CD4-positive, alpha-beta T cell treated with Interleukin-12 subunit alpha and Interleukin-12 subunit beta, for 1 hour (primary cell): ENCODE measurements at regions not wholly inside any gene's neighbourhood (a gene's known extent, or its start where the extent isn't known, plus 50 kb on each side); places are given as distances from the start of the nearest gene placed in this dataset.
"Not testable (repeated sequence)": the region's sequence is repeated elsewhere in the genome, so short reads cannot be mapped to it uniquely, and the experiment has no call there.

Source experiments
- DNase-seq: peaks from one replicate; pipeline ENCODE4 v3.0.0-alpha.2; 2020

DNA sequence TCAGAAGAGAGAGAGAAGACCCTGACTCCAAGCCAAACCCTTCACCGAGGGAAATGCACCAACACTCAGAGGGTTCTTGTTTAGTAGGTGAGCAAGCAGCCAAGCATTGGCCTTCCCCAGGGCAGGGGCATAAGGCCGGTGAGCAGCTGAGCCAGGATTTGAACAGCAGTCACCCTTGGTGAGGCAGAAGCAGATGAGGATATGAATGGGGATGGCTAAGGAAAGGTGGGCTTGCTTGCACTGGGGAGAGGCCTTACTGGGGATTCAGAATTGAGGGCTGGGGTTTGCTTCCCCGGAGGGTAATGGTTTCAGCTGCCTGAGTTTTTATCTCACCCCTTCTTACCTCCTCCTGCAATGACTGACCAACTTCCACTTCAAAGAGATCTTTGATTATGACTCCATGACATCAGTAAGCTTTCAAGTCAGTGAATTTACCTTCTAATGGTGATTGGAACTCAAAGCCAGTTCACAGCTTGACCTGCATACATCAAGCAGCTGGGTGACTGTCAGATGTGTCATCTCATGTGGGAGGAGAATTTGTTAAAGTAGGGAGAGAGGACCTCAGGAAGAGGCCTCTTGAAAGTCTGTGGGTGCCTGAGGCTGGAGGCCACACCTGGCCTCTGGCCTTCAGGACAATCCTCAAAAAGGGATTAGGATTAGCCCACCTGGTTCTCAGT lies 114.5 kb upstream of the PLGLB2 start:
- not testable (repeated sequence) for DNase-seq

DNA sequence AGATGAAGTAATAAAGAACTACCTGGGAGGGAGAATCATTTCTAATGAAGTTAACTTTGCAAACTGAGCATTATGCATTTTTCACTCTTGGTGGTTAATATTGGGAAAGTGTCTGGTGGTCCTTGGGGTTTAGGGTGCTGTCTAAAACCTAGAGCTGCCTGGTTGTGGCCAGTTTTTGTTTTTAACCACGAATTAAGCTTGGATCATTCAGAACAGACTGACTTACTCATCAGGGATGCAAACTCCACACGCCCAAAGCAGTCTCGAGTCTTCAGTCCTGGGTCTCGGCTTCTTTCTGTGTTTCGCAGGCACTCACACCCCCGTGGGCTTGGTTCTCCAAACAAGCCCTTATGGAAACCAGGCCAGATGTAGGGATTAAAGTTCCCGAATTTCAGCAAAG lies 113.8 kb upstream of the PLGLB2 start:
- DNase-seq, result not testable (repeated sequence)

DNA sequence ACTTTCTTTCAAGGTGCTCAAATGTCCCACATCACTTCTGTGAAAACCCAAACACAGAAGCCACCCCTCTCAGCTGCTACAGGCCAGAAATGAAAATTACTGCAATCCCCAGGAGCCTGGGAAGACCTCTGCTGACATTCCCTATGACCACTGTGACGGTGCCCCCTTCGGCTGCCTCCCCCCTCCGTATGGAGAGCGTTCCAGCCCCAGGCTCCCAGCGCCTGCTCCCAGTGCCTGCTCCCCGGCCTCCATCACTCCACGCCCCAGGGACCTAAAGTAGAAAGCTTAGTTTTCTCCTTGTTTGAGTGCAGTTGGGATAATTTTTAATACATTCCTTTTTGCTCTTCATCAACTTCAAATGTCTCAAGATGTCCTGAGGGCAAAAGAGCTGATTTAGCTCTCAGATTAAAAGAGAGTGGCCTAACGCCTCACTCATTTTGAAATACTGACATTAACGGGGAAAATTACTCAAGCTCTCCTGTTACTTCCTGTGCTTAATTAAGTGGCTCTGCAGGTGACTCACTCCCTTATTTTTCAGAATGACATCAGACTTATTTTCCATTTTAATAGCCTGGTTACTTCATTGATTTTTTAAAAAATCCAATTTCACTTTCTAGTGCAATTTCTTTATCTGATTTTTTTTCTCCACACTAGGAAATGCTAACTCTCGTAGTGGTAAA lies 112.8 kb upstream of the PLGLB2 start:
- DNase-seq, result not testable (repeated sequence)

DNA sequence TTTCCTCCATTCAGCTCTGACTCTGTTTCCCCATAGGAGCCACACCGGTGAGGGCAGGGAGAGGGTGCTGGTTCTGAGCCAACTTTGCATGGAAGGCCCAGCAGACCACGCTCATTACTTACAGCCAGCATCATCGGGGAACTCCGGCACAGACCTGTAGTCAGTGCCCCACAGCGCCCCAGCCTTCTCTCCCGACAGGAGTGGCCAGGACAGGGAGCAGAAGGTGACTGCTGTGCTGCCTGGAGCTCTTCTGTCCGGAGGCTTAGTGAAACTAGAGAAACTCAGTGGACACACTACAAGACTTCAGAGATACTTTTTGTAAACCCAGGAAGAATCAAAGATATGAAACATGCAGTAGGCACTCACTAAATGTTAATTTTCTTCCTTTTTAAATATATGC lies 111.6 kb upstream of the PLGLB2 start:
- not testable (repeated sequence) for DNase-seq

DNA sequence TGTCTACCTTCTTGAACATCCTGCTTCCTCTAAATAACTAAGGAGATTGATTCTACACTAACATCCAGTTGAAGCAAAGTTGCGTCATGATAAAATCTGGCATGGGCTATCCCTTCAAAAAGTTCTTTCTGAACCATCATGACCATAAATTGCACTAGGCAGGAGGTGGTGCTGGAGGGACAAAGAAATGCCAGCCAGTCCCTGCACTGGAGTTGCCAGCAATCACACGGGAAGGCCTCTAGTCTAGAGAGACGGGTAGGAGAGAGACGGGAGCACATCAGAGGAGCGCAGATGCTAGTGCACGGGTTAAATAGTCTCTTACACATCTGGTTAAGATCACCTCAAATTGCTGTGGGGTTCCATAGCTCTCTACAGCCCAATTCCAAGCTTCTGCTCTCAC lies 111.2 kb upstream of the PLGLB2 start:
- not testable (repeated sequence) for DNase-seq

- DNase-seq, result not testable (repeated sequence)
Measured at GRCh38 chr2:87637249-87637990, 110.5 kb upstream of the PLGLB2 start.

GRCh38 chr2:87638114-87638807 lies 109.6 kb upstream of the PLGLB2 start:
- DNase-seq, result not testable (repeated sequence)

DNA sequence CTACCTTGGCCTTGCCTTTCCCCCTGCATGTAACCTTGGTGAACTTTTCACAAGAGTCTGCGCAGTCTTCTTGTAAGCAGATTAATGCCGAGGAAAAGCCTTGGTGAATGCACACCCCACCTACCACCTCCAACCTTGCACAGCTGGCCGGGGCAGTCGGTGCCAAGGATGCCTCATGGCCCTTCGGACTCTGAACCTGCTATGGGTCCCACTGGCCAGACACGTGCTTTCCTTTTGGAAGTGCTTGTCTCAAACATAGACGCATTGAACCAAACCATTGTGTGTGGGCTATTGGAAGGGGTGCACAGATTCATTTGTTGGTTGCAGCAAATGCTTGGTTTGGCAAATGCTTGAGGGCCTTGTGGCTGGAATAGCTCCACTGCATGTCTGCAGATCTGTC lies 109.0 kb upstream of the PLGLB2 start:
- not testable (repeated sequence) for DNase-seq

GRCh38 chr2:87639801-87640440 lies 108.0 kb upstream of the PLGLB2 start:
- DNase-seq, result not testable (repeated sequence)

DNA sequence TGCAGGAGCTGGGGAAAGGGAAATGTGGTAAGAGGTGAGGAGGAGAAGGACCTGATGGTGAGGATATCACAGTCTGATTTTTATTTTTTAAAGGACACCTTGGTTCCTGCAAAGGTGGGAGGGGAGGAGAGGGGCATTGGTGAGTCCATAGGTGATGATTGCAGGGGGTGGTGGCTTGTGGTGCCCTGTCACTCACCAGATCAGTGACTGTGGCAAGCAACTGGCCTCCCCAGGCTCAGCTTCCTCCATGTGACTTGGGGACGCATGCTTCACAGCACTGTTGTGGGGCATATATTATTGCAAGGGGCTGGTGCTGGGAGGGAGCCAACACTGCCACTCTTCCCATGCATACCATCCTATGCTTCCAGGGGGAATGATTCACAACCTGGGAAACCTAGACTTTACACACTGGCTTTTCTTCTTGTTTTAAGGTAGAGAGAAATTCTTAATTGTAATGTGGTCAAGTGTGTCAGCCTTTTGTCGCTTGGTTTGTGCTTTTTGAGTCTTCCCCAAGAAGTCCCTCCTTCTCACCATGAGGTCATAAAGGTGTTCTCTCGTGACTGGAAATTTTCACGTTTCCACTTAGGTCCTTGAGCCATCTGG lies 106.8 kb upstream of the PLGLB2 start:
- DNase-seq, result not testable (repeated sequence)

DNA sequence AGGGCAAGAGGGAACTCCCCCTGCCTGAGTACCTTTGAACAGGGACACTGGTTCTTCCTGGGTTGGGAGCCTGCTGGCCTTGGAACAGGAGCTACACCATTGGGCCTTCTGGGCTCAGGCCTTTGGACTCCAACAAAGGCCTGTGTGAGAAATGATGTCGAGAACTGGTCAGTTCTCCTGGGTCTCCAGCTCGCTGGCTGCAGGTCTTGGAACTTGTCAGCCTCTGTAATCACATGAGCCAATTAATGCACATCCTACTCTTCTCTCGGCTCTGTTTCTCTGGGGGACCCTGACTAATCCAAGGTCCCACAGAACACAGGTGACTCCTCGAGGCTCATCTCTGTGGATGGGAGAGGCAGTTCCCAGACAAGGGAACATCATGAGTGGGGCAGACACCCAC lies 104.7 kb upstream of the PLGLB2 start:
- not testable (repeated sequence) for DNase-seq

GRCh38 chr2:87647737-87648498 lies 100.0 kb upstream of the PLGLB2 start:
- DNase-seq, result not testable (repeated sequence)

DNA sequence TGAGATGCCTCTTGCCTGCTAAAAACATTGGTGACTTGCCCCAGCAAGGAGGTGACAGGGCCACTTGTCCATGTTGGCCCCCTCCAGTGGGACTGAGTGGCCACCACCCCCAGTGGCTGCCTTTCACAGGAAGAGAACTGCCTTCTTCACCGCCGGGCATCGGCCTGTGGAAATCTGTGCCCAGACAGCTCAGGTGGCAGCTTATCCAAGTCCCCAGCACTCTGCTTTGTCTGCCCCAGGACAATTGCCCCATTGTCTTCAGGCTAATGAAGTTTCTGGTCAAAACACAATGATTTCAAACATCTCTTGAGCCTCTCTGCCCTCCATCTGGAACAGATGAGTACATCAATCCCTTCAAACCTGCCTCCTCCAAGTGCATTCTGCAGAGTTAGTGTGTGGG lies 99.1 kb upstream of the PLGLB2 start:
- DNase-seq, result not testable (repeated sequence)

DNA sequence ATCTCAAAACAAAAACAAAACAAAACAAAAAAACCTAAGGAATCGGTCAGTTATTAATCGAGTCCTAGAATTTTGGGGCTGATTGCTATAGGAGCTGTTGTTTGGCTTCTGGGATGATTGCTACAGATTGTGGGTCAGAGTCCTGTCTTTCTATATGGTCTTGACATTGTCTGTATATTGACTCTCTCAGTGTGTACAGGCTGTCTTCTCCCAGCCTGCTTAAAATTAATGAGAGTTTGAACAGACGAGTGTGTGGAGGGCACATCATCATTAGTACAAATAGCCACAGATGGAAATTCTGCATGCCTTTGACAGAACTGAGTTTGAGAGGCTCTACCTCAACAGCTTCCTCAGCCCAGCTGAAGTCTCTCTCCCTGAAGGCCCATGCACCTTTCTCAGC lies 98.0 kb upstream of the PLGLB2 start:
- DNase-seq, result not testable (repeated sequence)

DNA sequence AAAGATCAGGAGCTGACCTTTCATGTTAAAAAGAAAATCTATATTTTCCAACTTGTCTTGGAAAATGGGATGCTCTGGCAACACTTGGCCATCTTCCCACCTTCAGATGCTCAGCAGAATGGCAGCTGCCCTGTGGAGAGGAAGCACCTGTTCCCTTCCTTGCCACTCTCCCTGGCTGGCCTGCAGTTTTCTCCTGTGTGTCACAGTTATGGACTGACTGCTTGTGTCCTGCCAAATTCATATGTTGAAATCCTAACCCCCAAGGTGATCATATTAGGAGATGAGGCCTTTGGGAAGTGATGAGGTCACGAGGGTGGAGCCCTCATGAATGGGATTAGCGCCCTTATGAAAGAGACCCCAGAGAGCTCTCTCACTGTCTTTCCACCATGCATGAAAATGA lies 97.0 kb upstream of the PLGLB2 start:
- not testable (repeated sequence) for DNase-seq

DNA sequence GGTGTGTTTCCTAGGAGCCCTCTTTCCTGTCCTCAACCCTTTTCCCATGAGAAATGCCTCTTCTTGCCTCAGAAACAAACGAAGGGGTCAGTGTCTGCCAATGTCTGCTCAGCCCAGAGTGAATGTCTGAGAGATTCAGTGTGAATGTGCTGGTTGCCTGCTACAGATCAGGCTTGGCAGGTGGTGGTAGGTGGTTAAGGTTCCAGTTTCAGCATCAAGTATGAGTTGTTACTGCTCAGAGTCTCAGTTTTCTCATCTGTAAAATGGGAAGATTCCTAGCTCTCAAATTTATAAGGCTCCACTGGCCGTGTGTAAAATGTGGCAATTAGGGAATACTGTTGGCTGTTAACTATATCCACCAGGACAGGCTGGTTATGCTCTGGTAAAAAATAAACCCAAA lies 96.3 kb upstream of the PLGLB2 start:
- DNase-seq, result not testable (repeated sequence)

GRCh38 chr2:87653373-87653772 lies 94.5 kb upstream of the PLGLB2 start:
- not testable (repeated sequence) for DNase-seq

DNA sequence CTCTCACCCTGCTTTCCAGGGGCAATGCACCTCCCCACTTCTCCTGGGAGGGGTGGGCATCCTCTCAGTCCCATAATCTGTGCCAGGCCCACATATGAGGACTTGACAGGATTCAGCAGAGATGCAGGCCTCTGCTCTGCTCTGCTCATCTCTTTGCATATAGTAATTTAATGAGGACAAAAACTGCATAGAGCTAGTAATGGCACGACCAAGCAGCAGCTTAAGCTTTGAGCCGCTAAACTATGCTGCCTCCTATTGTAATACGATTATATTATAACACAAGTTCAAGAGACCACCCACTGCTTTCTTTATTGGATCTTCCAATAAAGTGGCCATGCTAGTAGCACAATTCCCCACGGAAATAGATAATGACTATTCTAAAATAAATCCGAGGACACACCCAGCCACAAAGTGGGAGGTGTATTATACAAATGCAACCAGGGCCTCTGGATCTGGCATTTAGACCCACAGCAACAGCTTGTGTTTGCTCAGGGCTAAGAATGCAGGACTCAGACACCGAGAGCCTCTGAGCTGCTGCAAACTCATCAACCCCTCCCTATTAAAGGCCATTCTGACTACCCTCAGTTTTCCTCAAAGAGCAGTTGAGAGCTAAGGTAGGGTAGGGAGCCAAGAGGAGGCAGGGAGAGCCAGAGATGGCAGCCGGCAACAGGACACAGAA lies 93.6 kb upstream of the PLGLB2 start:
- not testable (repeated sequence) for DNase-seq

DNA sequence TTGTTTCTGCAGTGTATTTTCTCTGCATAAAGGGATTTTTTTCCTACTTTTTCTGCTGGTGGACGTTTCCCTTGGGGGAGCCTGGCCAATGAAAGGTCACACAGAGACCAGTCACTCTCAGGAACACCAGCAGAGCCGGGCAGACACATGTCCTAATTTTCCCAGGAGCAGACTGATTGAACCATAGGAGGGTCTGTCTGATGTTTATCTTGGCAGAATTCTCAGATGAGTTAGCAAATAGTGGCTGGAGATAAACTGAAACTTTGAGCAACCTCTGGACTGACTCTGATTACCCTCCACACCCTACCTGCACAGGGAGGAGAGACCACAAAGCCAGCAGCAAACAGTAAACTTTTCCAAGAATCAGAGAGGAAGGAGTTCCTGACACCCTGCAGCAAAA lies 90.0 kb upstream of the PLGLB2 start:
- DNase-seq, result not testable (repeated sequence)

- not testable (repeated sequence) for DNase-seq
Measured at GRCh38 chr2:87658357-87658756, 89.5 kb upstream of the PLGLB2 start.

DNA sequence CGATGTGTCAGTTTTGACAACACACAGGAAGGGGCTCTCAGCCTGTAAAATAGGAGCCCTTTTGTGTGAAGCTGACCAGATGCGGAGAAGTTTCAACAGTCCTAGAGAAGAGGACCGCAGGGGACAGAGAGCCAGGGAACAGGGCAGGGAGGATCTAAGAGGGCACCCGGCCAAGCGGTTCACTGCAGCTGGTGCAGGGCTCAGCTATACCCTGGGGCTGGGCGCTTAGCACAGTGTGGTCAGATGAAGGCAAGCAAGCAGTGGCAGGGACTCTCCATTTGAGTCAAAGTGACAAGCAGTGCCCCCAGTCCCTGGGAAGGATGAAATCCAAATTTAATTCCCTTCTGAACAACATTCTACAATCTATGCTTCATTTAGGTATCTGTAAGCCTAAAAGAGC lies 88.9 kb upstream of the PLGLB2 start:
- DNase-seq, result not testable (repeated sequence)
